ENCODE measurements at regions not wholly inside any gene's neighbourhood (a gene's known extent, or its start where the extent isn't known, plus 50 kb on each side); places are given as distances from the start of the nearest gene placed in this dataset.
"Not testable (repeated sequence)": the region's sequence is repeated elsewhere in the genome, so short reads cannot be mapped to it uniquely, and the experiment has no call there.

GRCh38 chr13:50539791-50540530 lies 303.5 kb downstream of the DLEU7 start:
- DNase-seq = no peak

DNA sequence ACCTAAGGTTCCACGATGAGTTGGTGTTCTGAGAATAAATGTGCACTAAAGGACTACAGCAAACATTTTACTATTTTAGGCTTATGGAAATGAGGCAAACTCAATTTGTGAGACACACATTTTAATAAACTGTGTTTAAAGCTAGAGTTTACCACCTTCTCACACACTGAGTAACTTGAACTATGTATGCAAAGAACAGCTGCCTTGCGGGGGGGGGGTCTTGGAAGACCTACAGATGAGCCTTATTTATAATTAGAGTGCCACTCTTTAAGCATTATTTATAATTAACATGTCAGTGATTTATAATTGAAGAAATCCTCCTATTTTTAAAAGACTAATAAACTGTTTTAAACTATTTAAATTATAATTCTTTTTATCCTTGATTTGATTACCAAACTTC lies 300.4 kb downstream of the DLEU7 start:
- no peak for DNase-seq

DNA sequence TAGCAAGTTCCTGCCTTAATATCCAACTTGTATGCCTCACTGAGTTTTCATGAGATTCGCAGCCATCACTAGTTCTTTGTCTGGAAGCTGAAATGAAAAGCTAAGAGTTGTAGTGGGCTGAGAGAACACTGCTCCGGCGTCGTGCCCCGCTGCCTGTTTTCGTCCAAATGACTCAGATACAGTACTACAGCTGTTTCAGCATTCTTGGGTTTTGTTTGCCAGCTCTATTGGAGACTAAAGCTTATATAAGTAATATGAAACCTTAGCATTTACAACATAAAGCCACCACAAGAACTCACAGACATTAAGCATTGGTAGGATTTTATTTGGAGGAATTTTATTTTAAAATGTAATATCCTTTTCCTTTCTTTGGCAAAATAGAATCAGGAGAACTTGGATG lies 299.7 kb downstream of the DLEU7 start:
- DNase-seq = no peak

GRCh38 chr13:50544211-50544610 lies 299.3 kb downstream of the DLEU7 start:
- DNase-seq = no peak

GRCh38 chr13:50547175-50547574 lies 296.3 kb downstream of the DLEU7 start:
- not testable (repeated sequence) for DNase-seq

- DNase-seq = no peak
Measured at GRCh38 chr13:50548586-50548985, 294.9 kb downstream of the DLEU7 start.

GRCh38 chr13:50549221-50549942 lies 294.1 kb downstream of the DLEU7 start:
- DNase-seq = no peak

DNA sequence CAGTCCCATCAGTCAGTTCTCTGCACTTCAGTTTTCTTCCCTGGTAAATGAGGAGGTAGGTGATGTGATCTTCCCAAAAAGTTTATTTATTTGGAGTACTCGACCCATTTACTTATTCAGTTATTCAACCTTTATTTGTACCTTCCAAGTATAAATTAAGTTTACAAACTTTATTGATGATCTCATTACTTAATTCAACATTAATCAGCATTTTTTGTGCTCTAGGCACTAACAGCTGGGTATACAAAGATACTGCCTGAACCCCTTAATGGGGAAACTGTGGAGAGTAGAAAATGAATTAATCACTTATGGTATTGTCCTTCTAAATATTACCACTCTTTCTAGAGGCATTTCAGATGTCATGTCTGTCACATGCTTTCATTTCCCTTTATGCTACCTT lies 293.3 kb downstream of the DLEU7 start:
- DNase-seq = no peak

DNA sequence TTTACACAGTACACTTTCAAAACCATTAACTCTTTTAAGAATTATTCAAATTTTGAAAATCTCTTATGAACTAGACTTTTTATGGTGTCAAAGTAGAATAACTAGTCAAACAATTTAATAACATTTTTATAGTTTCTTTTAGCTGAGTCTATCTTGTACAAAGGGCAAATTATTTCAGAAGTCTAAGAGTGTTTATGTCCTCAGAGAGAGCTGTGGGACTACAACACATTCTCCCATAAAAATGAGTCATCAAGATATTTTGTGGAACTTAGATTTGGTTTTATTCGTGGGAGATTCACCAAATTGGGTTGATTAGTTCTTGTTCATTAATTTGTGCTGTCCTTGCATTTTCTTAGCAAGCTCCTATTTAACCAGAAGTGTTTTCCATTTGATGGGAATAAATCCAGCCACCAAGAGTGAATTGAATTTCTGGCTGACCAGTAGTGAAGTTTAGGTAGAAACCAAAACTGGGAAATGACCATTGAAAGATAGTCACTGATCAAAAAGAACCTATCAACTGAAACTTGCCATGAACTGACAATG lies 291.0 kb downstream of the DLEU7 start:
- no peak for DNase-seq

DNA sequence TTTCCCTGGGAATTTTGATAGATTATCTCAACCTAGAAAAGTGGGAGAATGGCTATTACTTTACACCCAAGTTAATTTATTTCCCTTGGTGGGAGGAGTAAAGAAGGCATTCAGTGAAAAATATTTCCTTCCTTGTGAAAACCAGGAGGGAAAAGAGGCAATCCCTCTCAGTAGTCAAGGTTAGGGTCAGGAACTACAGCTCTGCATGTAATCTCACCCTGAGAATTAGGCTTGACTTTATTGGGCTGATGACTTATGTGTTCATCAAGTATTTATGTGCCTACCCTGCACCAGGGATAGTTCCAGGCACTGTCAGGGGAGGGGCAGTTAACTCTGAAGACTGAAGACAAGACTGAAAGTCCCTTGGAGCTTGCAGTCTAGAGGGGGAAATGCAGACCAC lies 281.8 kb downstream of the DLEU7 start:
- no peak for DNase-seq

DNA sequence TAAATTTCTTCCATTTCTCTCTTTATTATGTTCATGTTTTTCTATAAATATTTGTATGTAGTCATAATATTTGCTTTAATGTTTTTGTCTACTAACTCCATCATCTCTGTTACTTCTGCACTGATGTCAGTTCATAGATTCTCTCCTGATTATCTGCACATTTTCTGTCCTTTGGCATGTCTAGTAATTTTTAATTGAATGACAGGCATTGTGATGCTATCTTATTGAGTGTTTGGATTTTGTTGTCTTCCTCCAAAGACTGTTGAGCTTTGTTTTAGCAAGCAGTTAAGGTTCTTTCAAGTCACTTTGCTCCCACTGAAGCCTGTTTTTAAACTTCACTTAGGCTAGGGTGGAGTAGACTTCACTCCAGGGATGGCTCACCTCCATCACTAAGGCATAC lies 276.8 kb downstream of the DLEU7 start:
- no peak for DNase-seq

- DNase-seq = no peak
Measured at GRCh38 chr13:50572129-50572528, 271.4 kb downstream of the DLEU7 start.

- no peak for DNase-seq
Measured at GRCh38 chr13:50573066-50573465, 270.4 kb downstream of the DLEU7 start.

- DNase-seq = no peak
Measured at GRCh38 chr13:50574731-50575130, 268.8 kb downstream of the DLEU7 start.

DNA sequence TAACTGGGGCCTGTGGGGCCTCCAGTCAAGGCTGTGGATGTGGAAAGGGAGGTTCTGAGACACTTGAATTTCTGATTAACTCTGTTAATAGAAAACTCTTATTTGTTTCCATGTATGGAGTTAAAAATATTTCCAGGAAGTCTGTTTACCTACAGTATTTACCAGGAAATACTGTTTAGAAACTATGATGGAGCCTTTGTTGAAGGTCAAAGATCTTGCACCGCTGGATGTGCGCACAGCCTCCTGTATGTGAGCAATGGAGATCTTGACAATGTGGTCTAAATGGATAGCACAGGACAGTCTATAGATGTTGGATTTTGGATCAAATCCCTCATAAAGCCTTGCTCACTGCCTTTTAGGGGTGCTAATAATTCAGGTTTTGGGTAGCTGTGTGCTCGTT lies 268.4 kb downstream of the DLEU7 start:
- no peak for DNase-seq

DNA sequence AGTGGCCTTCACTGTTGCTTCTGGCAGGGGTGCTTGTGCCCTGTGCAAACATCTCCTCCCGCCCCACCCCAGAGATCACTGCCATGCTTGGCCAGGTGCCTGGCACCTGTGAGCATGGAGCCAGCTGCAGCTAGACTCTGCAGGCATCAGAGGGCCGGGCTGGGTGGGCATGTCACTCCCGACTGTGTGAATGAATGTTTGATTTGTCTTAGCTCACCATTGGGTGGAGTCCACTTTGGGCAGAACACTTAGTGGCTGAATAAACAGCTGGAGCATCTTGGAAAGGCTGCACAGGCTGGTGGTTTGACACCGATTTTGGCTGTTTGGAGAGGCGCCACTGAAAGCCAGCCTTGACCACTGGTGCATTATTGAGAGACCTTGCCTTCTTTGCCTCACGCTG lies 267.3 kb downstream of the DLEU7 start:
- no peak for DNase-seq

- no peak for DNase-seq
Measured at GRCh38 chr13:50577806-50578205, 265.7 kb downstream of the DLEU7 start.

- no peak for DNase-seq
Measured at GRCh38 chr13:50580684-50581305, 262.7 kb downstream of the DLEU7 start.

- DNase-seq = no peak
Measured at GRCh38 chr13:50581586-50582196, 261.8 kb downstream of the DLEU7 start.

GRCh38 chr13:50584856-50585580 lies 258.5 kb downstream of the DLEU7 start:
- DNase-seq = no peak

DNA sequence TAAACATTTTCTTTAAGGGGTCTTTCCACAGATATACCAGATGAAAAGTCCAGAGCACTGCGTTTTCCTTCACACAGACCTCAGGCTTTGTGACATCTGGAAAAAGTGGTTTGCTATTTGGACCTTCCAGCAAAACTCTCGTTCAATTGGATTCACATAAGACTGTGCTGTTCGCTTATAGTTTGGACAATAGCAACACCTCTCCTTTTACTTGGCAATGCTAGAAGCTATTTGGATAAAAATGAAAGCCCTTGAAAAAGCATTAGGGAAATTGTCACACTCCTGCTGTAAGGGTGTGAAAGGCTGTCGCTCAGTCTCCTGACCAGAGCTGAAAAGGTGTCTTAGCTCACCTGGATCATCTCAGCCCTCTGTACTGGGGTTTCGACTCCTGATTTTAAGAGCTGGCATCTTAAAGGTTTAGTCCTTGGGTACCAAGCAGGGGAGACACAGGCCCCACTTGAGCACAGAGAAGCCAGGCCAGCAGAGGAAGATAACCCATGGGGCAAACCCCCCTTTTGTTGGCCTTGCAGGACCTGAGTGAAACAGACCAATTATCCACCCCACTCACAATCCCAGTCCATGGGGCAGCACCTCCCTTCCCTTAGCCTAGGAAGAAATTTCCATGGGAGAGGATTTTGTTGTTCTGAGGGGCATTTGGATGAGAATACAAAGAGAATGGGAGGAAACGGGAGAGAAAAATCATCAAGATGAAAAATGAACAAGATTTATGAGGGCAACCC lies 257.6 kb downstream of the DLEU7 start:
- DNase-seq = no peak

Measured in activated T-cell treated with anti-CD3 and anti-CD28 coated beads for 4 hours (primary cell).